HEK293 (cell line): ENCODE measurements at regions not wholly inside any gene's neighbourhood (a gene's known extent, or its start where the extent isn't known, plus 50 kb on each side); places are given as distances from the start of the nearest gene placed in this dataset.
"Not testable (repeated sequence)": the region's sequence is repeated elsewhere in the genome, so short reads cannot be mapped to it uniquely, and the experiment has no call there.

Experiments used
- CTCF ChIP-seq: fragments of 450-650 bp; formaldehyde crosslinking; IDR thresholded peaks from 2 replicates; pipeline ENCODE4 v1.5.1; 2016; ENCODE audit warnings: missing biosample characterization, missing genetic modification characterization
- PBX3 ChIP-seq: sonication (generic); formaldehyde crosslinking; IDR thresholded peaks from 2 replicates; pipeline ENCODE4 v1.8.1; 2022; ENCODE audit warnings: mild to moderate bottlenecking, moderate library complexity, missing genetic modification reagents
- SP2 ChIP-seq: fragments of 450-650 bp; formaldehyde crosslinking; IDR thresholded peaks from 2 replicates; pipeline ENCODE4 v1.5.1; 2016; ENCODE audit warnings: missing biosample characterization, missing genetic modification characterization
- ZBTB6 ChIP-seq: fragments of 450-650 bp; formaldehyde crosslinking; IDR thresholded peaks from 2 replicates; pipeline ENCODE4 v1.5.1; 2017; ENCODE audit warnings: missing biosample characterization, missing genetic modification characterization
- ZBTB8A ChIP-seq: fragments of 450-650 bp; formaldehyde crosslinking; IDR thresholded peaks from 2 replicates; pipeline ENCODE4 v1.5.1; 2016; ENCODE audit warnings: missing biosample characterization, missing genetic modification characterization
- ZNF138 ChIP-seq: fragments of 450-650 bp; formaldehyde crosslinking; IDR thresholded peaks from 2 replicates; pipeline ENCODE4 v1.5.1; 2016; ENCODE audit warnings: missing biosample characterization, missing genetic modification characterization, borderline replicate concordance
- ZNF146 ChIP-seq: fragments of 450-650 bp; formaldehyde crosslinking; IDR thresholded peaks from 2 replicates; pipeline ENCODE4 v1.5.1; 2016; ENCODE audit warnings: missing biosample characterization, missing genetic modification characterization
- ZNF184 ChIP-seq: fragments of 450-650 bp; IDR thresholded peaks from 2 replicates; pipeline ENCODE4 v1.5.1; 2018; ENCODE audit warnings: missing biosample characterization, mild to moderate bottlenecking, missing genetic modification characterization
- ZNF239 ChIP-seq: fragments of 450-650 bp; formaldehyde crosslinking; IDR thresholded peaks from 2 replicates; pipeline ENCODE4 v1.5.1; 2016; ENCODE audit warnings: missing biosample characterization, missing genetic modification characterization
- ZNF274 ChIP-seq, 2 experiments: fragments of 200-500 bp in 1 of 2; fragments of 450-650 bp in 1 of 2; sonication (Bioruptor generic) in 1 of 2; formaldehyde crosslinking in 1 of 2; IDR thresholded peaks; 2 replicates each; pipeline versions ENCODE4 v1.5.1 to v1.6.1; 2014 to 2016; ENCODE audit warnings: borderline replicate concordance in 1 of 2, inconsistent platforms in 1 of 2, low read length in 1 of 2, missing biosample characterization in 1 of 2, missing genetic modification characterization in 1 of 2
- ZNF558 ChIP-seq: fragments of 450-650 bp; formaldehyde crosslinking; IDR thresholded peaks from 2 replicates; pipeline ENCODE4 v1.5.1; 2016; ENCODE audit warnings: missing biosample characterization, missing genetic modification characterization
- ZNF785 ChIP-seq: fragments of 450-650 bp; formaldehyde crosslinking; IDR thresholded peaks from 2 replicates; pipeline ENCODE4 v1.5.1; 2016; ENCODE audit warnings: missing biosample characterization, missing genetic modification characterization

- not testable (repeated sequence) for TF ChIP-seq CTCF (tag by site-specific recombination); PBX3; ZBTB6 (tag by site-specific recombination); ZNF138 (tag by site-specific recombination); SP2 (tag by site-specific recombination); ZNF274 (IDR thresholded peaks at IDR 0.05; ENCODE audit: low read length); ZNF274 (tag by site-specific recombination; IDR thresholded peaks at IDR 0.05; ENCODE audit: borderline replicate concordance); ZNF558 (tag by site-specific recombination); ZNF239; ZNF785 (tag by site-specific recombination); ZNF146 (tag by site-specific recombination); ZNF184 (tag by site-specific recombination)
- 0 out of 2 replicates have a peak, but pooled peaks have one; percentile 13 for TF ChIP-seq ZBTB8A (tag by site-specific recombination)
Measured at GRCh38 chr16:21513812-21514473, 85.4 kb upstream of the METTL9 start.
